GM18868 (cell line): ENCODE measurements at regions not wholly inside any gene's neighbourhood (a gene's known extent, or its start where the extent isn't known, plus 50 kb on each side); places are given as distances from the start of the nearest gene placed in this dataset.
"Not testable (repeated sequence)": the region's sequence is repeated elsewhere in the genome, so short reads cannot be mapped to it uniquely, and the experiment has no call there.

Experiments used
- ATAC-seq: cut with Tn5 transposase; IDR thresholded peaks from one replicate; pipeline ENCODE4 v1.9.1; 2021; ENCODE audit warnings: mild to moderate bottlenecking, moderate library complexity; ENCODE audit not compliant: unreplicated experiment

GRCh38 chr18:995629-996028 is 91.0 kb downstream of the ADCYAP1 start:
- ATAC-seq: no peak

GRCh38 chr18:997499-997898 is 92.8 kb downstream of the ADCYAP1 start:
- ATAC-seq: no peak

- no peak for ATAC-seq
Observed at GRCh38 chr18:998936-999335, 94.3 kb downstream of the ADCYAP1 start.

DNA sequence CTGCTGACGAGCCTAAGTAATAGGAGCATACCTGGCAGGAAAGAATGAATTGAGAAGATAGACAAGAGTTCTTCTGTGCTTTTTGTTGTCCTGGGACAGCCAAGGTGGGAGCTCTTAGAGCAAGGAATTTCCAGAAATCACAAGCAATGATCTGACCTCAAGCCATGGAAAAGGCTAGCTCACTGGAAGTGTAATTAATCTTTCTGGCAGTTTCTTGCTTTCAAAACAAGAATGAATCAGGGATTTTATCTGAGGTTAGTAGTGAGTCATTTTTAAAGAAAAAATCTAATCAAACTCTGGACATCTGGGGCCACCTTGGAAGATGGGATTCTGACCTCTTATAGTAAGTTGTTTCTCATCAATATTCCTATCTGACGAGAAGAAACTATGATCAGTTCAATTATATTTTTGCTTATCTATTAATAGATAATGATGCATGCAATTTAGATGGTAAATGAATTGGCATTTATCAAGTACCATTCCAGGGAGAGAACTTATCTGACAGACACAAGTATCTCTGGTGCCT is 98.0 kb downstream of the ADCYAP1 start:
- no peak for ATAC-seq

DNA sequence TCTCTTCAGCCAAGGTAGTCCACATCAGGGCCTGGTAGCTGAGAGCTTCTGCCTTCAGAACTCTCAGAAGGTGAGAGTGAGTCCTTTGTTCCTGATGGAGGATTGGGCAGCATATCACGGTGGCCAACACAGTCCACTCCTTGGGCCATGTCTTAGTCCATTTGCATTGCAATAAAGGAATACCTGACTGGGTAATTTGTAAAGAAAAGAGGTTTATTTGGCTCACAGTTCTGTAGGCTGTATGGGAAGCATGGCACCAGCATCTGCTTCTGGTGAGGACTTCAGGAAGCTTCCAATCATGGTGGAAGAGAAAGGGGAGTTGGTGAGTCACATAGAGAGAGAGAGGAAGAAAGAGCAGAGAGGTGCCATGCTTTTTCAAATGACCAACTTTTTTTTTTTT is 98.8 kb downstream of the ADCYAP1 start:
- no peak for ATAC-seq

DNA sequence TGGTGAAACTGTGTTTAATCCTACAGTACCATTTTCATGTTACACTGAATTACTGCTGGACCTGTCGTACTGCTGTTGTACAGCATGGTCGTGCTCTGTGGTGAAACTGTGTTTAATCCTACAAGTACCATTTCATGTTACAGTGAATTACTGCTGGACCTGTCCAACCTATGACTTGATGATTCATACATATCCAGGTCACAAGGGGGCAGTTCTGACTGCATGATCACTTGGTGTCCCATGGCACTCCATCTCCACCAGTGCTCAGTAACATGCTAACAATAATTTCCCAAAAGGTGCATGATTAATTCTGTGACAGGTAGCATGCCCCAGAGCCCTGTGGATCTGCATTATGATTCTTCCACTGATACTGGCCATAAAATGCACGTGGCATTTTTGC is 101.6 kb downstream of the ADCYAP1 start:
- ATAC-seq: no peak

DNA sequence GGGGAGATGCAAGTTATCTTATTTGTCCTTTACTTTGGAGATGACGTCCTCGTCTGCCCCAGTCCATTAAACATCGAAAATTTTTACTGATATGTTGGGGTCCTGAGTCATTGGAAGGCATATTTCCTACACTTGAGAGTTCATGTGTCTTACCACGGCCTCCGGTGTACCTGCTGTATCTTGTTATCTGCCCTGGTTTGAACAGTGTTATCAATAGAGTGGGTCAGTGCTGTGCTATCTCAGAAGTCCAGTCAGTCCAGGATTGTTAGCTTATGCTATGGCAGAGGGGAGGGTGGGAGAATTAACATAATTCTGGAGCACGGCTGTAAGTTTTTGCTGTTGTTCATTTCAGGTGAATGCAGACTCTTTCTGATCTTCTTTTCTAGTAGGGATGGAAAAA is 102.3 kb downstream of the ADCYAP1 start:
- ATAC-seq: no peak

DNA sequence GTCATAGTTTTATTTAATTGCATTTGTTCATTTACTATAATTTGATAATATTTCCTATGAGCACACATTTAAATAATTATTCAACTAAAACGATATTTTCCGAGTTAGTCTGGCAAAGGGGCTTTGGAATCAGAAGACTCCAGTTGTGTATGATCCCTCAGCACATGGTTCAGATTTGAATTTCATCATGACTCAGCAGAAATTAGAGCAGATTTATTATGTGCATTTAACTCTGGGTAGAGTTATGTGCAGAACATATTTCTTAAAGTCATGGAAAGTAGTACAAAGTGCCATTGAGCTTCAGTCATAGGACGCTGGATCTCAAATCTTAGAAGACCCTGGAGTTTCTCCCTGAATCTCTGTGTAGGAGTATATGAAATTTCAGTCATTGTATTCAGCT is 106.7 kb downstream of the ADCYAP1 start:
- ATAC-seq: no peak

DNA sequence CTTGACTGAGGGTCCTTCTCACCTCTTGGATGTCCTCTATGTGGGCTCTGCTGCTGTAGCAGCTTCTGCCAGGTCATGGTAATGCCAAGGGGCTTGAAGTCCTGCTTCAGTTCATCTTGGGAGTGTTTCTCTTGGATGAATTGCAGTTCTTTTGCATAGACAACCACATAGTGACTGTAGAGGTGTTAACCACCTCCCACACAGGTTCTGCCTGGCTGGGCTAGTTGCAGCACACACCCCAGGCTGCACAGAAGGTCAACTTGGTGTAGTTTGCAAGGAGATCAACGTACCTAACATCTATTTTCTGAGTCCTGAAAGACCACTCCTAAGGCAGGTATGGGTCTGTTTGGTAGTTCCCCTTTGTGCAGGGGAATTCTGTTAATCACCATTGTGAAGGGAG is 108.1 kb downstream of the ADCYAP1 start:
- ATAC-seq: no peak

GRCh38 chr18:1013951-1014350 is 109.3 kb downstream of the ADCYAP1 start:
- no peak for ATAC-seq

GRCh38 chr18:1014509-1014908 is 109.8 kb downstream of the ADCYAP1 start:
- no peak for ATAC-seq

- ATAC-seq: no peak
Observed at GRCh38 chr18:1014951-1015624, 110.4 kb downstream of the ADCYAP1 start.

DNA sequence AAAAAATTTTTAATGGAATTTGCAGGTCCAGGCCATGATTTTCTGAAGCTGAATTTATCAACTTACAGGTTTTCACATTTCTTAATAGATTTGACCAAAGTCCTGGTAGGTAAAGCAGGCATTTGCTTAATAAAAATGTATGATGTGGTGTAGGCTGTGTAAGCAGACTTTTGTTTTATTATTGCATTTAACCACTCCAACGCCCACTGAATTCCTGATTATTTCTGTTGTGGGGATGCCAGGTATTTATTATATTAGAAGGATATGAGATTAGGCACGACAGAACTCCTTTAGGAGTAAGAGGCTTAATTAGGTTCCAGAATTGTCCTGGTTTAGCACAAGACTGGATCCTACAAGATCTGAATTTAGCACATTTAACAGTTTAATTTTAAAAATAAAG is 111.1 kb downstream of the ADCYAP1 start:
- ATAC-seq: no peak

- no peak for ATAC-seq
Observed at GRCh38 chr18:1017227-1018058, 112.8 kb downstream of the ADCYAP1 start.

- no peak for ATAC-seq
Observed at GRCh38 chr18:1018181-1018681, 113.6 kb downstream of the ADCYAP1 start.

DNA sequence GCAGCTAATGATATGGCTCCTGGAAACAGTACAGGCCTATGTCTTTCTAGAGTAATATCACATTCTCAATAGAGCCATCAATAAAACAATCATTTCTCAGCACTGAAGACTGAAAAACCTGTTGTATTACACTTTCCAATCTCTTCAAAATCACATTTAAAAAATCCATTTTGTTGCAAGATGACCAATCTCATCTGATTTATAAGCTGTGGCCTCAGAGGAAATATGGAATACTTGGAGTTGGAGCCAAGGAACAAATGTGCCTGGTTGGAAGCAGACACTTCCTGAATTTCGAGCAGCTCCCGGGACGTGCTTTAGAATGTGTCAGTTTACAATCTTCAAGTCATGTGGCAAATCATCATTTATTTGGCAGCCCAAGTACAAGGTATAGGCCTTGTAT is 114.5 kb downstream of the ADCYAP1 start:
- no peak for ATAC-seq

GRCh38 chr18:1020731-1021344 is 116.2 kb downstream of the ADCYAP1 start:
- no peak for ATAC-seq

GRCh38 chr18:1026930-1027329 is 122.3 kb downstream of the ADCYAP1 start:
- no peak for ATAC-seq

- ATAC-seq: not testable (repeated sequence)
Observed at GRCh38 chr18:1033092-1033491, 128.4 kb downstream of the ADCYAP1 start.

DNA sequence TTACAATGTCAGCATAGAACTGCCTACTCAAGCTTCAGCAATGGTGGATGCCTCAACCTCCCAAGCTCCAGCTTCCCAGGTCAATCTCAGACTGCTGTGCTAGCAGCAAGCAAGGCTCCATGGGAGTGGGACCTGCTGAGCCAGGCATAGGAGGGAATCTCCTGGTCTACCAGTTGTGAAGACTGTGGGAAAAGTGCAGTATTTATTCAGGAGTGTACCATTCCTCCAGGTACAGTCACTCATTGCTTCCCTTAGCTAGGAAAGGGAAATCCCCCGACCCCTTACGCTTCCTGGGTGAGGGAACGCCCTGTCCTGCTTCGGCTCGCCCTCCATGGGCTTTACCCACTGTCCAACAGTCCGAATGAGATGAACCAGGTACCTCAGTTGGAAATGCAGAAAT is 130.3 kb downstream of the ADCYAP1 start:
- no peak for ATAC-seq

DNA sequence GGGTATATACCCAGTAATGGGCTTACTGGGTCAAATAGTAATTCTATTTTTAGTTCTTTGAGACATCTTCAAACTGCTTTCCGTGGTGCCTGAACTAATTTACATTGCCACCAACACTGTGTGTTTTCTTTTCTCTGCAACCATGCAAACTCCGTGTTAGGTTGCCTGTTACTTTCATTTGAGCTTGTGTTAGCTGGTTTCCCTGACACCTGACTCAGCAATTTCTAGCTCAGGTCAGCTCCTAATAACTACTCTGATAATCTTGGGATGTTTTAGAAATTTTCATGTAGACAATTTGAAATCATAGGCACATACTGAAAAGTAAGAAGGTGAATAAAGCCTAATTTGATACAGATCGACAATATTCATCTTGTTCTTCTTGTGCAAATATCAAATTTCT is 132.3 kb downstream of the ADCYAP1 start:
- no peak for ATAC-seq

GRCh38 chr18:1037776-1038175 is 133.1 kb downstream of the ADCYAP1 start:
- ATAC-seq: no peak
